ENCODE measurements at regions not wholly inside any gene's neighbourhood (a gene's known extent, or its start where the extent isn't known, plus 50 kb on each side); places are given as distances from the start of the nearest gene placed in this dataset.

DNA sequence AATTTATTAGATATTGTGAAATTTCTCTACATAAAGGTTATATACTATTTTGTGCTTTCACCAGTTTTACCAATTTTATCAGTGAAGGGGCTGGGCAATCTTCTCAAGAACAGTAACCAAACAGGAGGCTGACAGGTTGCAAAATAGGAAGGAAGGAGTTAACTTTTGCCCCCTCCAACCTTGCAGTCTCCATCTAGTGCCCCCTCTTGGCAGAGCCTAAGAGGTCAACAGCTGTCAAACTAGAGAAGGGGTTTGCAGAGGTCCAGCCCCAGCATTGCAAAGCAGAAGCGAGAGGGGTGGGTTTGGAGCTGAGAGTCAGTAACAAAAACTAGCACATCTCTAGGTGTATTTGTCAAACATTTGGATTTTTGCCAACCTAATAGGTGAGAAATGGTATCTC is 391.0 kb downstream of the CDC5L start:
- H3K9me3 ChIP-seq = no peaks in the 10 kb centered on the region
- H3K4me3 ChIP-seq (ENCODE audit: low read depth in 2 of 2, low read length in 1 of 2) = no peak overlapping the region
- POLR2A ChIA-PET = no interaction called here
- H3K27ac ChIP-seq (ENCODE audit: low read depth in 2 of 2, low read length in 1 of 2) = no peak overlapping the region
- no peak overlapping the region for H3K4me2 ChIP-seq
- H3K4me1 ChIP-seq (ENCODE audit: control insufficient read depth in 1 of 2, insufficient read depth in 2 of 2, low read depth in 1 of 2, low read length in 1 of 2) = no peaks in the 10 kb centered on the region; a peak in 1 of 4 replicates
- H3K36me3 ChIP-seq (replicated peaks in 1 of 2; ENCODE audit: control insufficient read depth in 1 of 2, insufficient read depth in 2 of 2, low read length in 1 of 2) = no peaks in the 10 kb centered on the region
- DNase-seq = no peak
- H4K20me1 ChIP-seq (ENCODE audit: insufficient read depth) = no peaks in the 10 kb centered on the region
- TF ChIP-seq RCOR1 (IDR thresholded peaks at IDR 0.05; ENCODE audit: low read length) (no peak), ELF1 (IDR thresholded peaks at IDR 0.05) (no peak)
- CTCF ChIA-PET = no interaction called here
- no peak overlapping the region for H3K9ac ChIP-seq
- H3K79me2 ChIP-seq (ENCODE audit: insufficient read depth) = no peaks in the 10 kb centered on the region
- WGBS (ENCODE audit: low lambda C conversion rate) = 86% methylated on average over 1 of the region's 1 CpG
- no peak overlapping the region for H2AFZ ChIP-seq (ENCODE audit: low read depth)
- H3K27me3 ChIP-seq (ENCODE audit: insufficient read depth) = no peaks in the 10 kb centered on the region
- no peaks in the 10 kb centered on the region for H3F3A ChIP-seq (replicated peaks; ENCODE audit: insufficient read depth)
- no peaks in the 10 kb centered on the region for H3K9me2 ChIP-seq

Measured in SK-N-SH (cell line).